GM19455 (cell line): ENCODE measurements at regions not wholly inside any gene's neighbourhood (a gene's known extent, or its start where the extent isn't known, plus 50 kb on each side); places are given as distances from the start of the nearest gene placed in this dataset.
"Not testable (repeated sequence)": the region's sequence is repeated elsewhere in the genome, so short reads cannot be mapped to it uniquely, and the experiment has no call there.

Experiments
- ATAC-seq: cut with Tn5 transposase; IDR thresholded peaks from one replicate; pipeline ENCODE4 v1.9.1; 2021; ENCODE audit not compliant: unreplicated experiment

- no peak for ATAC-seq
Measured at GRCh38 chr5:40356248-40356647, 323.5 kb upstream of the PTGER4 start.

- no peak for ATAC-seq
Measured at GRCh38 chr5:40355846-40356245, 323.9 kb upstream of the PTGER4 start.

GRCh38 chr5:40355181-40355580, 324.5 kb upstream of the PTGER4 start:
- ATAC-seq: no peak

- no peak for ATAC-seq
Measured at GRCh38 chr5:40354171-40354570, 325.5 kb upstream of the PTGER4 start.

- no peak for ATAC-seq
Measured at GRCh38 chr5:40353442-40353841, 326.3 kb upstream of the PTGER4 start.

- ATAC-seq: no peak
Measured at GRCh38 chr5:40347981-40348725, 331.6 kb upstream of the PTGER4 start.

- no peak for ATAC-seq
Measured at GRCh38 chr5:40346901-40347300, 332.8 kb upstream of the PTGER4 start.

- not testable (repeated sequence) for ATAC-seq
Measured at GRCh38 chr5:40338434-40338833, 341.3 kb upstream of the PTGER4 start.

GRCh38 chr5:40334242-40334635, 345.5 kb upstream of the PTGER4 start:
- no peak for ATAC-seq

- no peak for ATAC-seq
Measured at GRCh38 chr5:40333459-40334241, 346.1 kb upstream of the PTGER4 start.

- no peak for ATAC-seq
Measured at GRCh38 chr5:40332970-40333369, 346.7 kb upstream of the PTGER4 start.

GRCh38 chr5:40331616-40332015, 348.1 kb upstream of the PTGER4 start:
- no peak for ATAC-seq

- ATAC-seq: no peak
Measured at GRCh38 chr5:40321514-40321913, 358.2 kb upstream of the PTGER4 start.

GRCh38 chr5:40318395-40318794, 361.3 kb upstream of the PTGER4 start:
- ATAC-seq: no peak

- no peak for ATAC-seq
Measured at GRCh38 chr5:40317023-40317422, 362.7 kb upstream of the PTGER4 start.

- no peak for ATAC-seq
Measured at GRCh38 chr5:40315126-40315525, 364.6 kb upstream of the PTGER4 start.

GRCh38 chr5:40314275-40314674, 365.4 kb upstream of the PTGER4 start:
- no peak for ATAC-seq

GRCh38 chr5:40312205-40312604, 367.5 kb upstream of the PTGER4 start:
- ATAC-seq: no peak

GRCh38 chr5:40309851-40310250, 369.9 kb upstream of the PTGER4 start:
- no peak for ATAC-seq

- ATAC-seq: no peak
Measured at GRCh38 chr5:40308867-40309266, 370.8 kb upstream of the PTGER4 start.

GRCh38 chr5:40307920-40308319, 371.8 kb upstream of the PTGER4 start:
- ATAC-seq: no peak

- ATAC-seq: no peak
Measured at GRCh38 chr5:40306869-40307487, 372.7 kb upstream of the PTGER4 start.
